HG03520 (cell line): ENCODE measurements at regions not wholly inside any gene's neighbourhood (a gene's known extent, or its start where the extent isn't known, plus 50 kb on each side); places are given as distances from the start of the nearest gene placed in this dataset.
A peak's percentile ranks its signal among the peaks of the same experiment; 100 is the strongest.

ENCODE experiments used
- ATAC-seq: cut with Tn5 transposase; IDR thresholded peaks from one replicate; pipeline ENCODE4 v1.9.1; 2021; ENCODE audit warnings: mild to moderate bottlenecking, moderate library complexity; ENCODE audit not compliant: unreplicated experiment

DNA sequence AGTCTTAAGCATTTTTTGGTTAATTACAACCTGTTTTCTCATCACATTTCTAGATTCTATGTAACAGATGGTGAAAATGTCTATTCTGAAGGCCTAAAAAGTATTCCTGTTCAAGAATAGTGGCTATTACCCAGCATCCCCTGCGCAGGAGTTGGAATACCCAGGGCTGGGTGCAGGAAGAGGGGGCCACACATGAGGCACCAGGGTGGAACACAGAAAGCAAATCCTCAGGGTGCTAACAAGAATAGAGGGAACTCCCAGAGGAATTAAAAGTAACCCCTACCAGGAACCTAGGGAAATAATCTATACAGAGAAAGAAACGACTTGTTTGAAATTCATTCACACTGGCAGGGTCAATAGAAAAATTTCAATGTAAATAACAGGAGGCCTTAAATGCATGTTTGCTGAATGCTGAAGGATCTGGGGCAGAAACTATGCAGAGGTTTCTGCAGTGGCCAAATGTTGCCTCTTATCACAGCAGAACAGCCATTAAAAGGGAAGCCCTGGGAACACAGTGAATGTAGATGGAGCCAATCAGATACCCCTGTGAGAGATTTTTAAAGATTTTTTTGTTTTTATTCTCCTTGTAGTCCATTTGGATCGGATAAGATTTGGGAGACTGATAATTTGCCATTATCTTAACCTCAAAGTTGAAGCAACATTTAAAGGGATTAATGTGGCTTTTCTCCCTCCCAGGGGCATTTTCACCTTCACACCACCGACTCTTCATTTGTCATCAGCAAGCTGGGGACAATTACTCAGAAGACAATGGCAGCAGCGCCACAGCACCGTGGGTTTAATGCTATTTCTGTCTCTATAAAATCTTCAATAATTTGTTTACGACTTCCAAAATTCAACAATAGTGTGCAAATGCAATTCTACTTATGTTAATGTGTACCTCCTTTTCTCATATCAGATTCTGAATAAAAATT is 196.0 kb upstream of the PSMD7 start:
- no peak for ATAC-seq

- ATAC-seq = no peak
These were observed 197.1 kb upstream of the PSMD7 start for GRCh38 chr16:74099530-74099929.

GRCh38 chr16:74094962-74095361 is 201.7 kb upstream of the PSMD7 start:
- ATAC-seq = no peak

DNA sequence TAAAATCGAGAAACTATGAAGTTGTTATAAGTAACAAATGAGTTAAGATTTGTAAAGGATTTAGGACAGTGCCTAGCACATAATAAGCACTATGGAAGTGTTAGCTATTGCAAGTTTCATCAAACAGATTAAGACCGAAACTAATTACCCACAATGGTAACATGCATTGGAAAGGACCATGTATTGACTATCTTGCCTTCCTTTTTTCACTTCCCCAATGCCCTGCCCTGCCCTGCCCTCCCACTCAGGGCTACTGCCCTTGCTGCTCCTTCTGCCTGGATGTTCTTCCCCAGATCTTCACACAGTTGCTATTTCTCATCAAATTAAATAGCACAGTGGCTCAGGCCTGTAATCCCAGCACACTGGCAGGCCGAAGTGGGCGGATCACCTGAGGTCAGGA is 202.1 kb upstream of the PSMD7 start:
- no peak for ATAC-seq

DNA sequence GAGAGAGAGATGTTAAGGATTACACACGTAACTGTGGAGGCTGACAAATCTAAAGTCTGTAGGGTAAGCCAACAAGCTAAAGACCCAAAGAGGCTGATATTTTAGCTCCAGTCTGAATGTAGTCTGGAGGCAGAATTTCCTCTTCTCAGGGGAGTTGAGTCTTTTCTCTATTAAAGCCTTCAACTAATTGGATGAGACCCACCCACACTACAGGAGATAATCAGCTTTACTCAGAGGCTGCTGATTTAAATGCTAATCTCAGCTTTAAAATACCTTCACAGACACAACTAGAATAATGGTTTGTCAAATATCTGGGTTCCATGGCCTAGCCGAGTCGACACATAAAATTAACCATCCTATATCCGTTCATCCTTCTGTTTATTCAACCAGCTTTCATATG is 204.3 kb upstream of the PSMD7 start:
- no peak for ATAC-seq

- ATAC-seq = no peak
These were observed 205.7 kb upstream of the PSMD7 start for GRCh38 chr16:74090871-74091270.

DNA sequence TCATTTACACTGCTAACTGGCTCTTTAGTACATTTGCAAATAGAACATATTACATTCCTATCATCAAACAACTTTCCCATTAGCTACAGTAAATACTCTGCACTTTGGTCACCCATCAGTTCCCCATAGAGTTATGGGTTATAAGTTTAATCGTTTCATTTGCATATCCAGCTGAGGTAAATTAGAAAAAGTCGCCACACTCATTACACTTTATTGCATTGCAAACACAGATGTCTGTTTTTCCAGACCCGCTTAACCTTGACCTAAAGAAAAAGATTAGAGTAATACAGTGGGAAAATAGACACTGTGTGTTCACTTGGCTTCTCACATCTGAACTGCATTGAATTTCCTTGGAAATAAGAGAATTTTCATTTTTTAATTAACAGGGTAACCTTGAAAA is 213.1 kb upstream of the PSMD7 start:
- ATAC-seq = no peak

DNA sequence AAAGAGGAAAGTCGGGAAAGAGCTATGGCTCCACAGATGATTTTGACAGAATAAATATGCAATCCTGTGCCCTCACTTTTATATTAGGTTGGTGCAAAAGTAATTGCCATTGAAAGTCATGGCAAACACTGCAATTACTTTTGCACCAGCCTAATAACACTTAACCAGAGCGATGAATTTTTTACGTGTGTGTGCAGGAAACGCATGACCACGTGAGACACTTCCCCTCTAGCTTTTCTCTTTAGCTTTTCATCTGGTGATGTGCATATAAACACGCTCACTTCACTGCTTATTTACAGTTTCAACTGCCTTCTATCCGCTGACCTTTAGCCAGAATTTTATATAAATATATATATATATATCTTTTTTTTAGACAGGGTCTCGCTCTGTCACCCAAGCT is 216.3 kb upstream of the PSMD7 start:
- ATAC-seq = no peak

- peak; percentile 73 for ATAC-seq
These were observed 217.4 kb upstream of the PSMD7 start for GRCh38 chr16:74079232-74079586.

DNA sequence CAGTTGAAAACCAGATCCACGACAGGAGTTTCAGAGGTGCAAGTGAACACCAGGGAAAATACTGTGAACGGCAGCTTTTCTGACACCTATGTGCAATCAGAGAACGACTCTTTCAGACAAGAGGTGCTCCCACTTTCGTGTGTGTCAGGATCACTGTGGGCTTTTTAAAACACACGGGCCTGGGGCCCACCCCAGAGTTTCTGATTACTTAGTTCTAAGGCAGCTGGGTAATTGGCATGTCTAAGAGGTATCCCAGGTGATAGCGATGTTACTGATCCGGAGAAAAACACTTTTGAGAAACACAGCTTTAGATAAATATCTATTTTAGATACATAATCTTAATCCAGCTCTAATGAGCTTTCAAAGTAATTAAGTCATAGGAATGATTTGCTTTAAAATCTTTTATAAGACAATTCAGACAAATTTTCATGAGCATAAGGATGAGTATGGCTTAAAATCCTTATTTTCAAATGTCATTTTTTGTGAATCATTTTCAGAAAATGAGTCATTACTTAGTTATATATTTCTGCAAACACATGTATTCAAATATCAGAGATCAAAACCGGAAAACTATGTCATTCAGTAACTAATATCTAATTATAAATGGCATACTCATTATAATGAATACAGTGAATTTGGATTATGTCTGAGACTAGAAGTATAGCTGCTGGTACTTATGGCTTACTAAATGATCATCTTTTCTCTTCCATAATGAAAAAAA is 217.9 kb upstream of the PSMD7 start:
- ATAC-seq = peak; percentile 49

DNA sequence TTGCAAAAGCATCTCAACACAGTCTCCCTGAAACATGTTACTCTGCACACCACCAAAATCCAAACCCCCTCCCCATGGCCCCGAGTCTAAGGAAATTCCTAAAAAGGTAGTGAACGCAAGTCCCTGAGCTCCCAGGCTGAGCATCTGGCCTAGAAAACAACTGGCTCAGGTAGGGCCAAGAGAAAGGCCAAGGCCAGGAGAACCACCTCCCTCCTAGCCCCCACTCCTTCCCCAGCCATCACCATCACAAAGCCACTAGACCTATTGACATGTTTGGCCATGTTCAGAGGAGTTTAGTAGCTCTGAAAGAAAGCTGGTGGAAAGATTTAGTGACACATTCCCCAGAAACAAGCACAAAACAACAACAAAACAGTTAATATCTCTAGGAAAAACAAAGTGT is 220.0 kb upstream of the PSMD7 start:
- no peak for ATAC-seq

DNA sequence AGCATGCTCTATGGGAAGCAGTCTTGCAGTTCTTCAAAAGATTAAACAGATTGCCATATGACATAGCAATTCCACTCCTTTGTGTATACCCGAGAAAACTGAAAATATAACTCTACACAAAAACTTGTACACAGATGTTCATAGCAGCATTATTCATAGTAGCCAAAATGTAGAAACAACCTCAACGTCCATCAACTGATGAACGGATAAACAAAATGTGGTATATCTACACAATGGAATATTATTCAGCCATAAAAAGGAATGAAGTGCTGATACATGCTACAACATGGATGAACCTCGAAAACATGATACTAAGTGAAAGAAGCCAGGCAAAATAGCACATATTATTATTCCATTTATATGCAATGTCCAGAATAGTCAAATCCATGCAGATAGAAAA is 221.2 kb upstream of the PSMD7 start:
- ATAC-seq = no peak

GRCh38 chr16:74073456-74073855 is 223.2 kb upstream of the PSMD7 start:
- ATAC-seq = no peak

- no peak for ATAC-seq
These were observed 224.5 kb upstream of the PSMD7 start for GRCh38 chr16:74071996-74072535.

DNA sequence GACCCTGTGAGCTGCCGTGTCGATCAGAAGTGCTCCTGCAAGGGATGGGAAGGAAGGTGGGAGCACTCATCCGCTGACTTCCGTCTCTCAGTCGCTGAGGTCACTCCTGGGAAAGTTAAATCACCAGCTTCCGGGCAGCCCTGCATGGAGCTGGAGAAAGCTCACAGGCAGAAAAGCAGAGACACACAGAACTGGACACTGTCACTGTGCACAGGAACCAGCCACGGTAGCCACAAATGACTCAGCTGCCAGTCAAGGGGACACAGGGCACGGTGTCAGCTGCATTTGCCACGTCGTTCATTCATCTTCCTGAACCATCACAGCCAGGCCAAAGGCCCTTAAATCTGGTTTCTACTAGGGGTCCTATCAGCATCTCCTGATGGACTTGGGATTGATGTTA is 226.4 kb upstream of the PSMD7 start:
- no peak for ATAC-seq

DNA sequence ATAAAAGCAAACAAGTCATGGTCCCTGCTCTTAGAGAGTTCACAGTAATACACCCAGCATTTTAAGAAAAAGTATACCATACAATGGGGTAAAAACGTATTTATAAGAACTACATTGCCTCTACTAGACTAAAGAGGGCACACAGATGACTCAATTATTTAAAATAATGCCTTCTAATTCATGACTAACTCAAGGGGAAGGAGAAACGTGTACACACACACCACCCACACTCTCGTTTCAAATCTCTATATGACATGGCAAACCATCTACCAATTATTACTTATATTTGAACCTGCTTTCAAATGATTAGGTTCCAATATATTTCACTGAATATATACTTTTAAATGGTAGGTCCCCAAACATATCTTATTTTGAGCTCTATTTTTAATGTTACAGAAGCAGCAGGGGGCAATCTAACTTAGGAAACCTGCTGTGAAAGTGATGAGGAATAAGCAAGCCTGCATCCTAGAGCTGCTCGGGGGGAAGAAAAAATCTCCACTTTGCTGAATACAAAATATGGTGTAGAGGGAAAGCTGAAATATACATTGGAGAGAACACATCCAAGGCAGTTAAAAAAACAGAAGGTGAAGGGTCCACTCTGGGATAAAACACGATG is 232.4 kb upstream of the PSMD7 start:
- no peak for ATAC-seq

GRCh38 chr16:74053826-74054225 is 242.8 kb upstream of the PSMD7 start:
- ATAC-seq = no peak

DNA sequence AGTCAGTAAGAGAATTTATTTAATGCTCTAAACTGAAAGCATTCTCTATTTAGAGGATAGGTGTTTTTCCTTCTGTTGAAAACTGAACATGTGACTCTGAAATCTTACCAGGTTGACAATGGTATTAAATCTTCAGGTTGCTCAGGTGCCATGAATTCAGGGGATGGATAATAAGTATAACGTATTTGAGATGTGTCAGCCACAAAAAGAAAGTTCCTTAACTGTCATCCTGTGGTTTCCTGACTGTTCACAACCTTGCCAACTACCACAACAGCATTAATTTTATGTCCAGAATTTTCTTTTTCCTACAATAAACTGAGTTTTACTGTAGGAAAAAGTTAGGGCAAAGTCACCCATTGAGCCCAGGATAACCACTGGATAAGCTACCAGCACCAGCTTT is 243.3 kb upstream of the PSMD7 start:
- no peak for ATAC-seq

DNA sequence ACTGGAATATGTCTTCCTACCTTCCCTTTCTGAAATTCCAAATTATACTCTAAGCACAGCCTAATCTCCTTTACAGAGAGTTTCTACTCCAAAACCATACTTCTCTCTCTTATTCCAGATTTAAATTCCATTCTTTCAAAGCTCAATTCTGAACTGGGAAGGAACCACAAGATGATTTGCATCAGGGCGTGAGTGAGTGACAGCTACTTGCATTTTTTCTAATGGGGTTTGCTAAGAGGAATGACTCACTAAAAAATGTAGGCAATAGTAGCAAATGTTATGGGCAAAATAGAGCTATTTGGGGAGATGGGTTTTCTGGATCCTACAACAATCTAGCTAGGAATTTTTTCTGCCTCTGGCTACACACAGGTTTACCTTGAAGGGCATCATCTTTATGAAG is 244.6 kb upstream of the PSMD7 start:
- no peak for ATAC-seq

DNA sequence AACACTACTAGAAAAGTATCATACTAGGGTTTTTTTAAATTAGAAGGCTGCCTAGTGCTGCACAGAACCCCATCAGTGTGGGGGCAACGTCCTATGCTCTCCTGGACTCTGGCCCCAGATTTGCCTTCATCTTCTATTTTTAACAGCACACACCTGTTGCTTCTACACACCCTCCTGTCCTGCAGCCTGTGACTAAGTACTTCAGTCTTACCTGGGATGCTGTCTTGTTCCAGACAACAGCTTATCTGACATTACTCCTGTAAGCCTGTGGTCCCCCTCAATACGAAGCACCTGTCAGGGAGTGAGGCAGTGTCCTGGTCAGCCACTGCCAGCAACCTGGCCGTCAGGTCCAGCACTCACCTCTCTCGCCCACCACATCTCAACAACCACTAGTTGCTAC is 247.6 kb upstream of the PSMD7 start:
- no peak for ATAC-seq

- no peak for ATAC-seq
These were observed 250.1 kb upstream of the PSMD7 start for GRCh38 chr16:74046524-74046923.

DNA sequence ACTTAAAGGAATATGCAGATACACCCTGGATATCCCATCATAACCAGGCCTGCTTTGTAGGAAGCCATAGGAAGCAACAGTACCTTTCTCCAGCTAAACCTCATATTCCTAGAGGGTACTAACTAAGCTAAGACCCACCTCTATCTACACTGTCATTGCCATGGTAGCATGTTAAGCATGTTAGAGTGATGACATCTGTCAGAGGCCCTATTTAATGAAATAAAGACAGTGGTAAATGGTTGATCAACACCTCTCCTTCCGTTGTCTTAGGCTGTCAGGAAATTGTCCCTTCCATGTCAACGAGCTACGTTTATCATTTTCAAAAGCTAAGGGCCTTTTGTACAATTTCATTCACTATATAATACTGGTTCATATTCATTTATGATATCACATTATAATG is 251.1 kb upstream of the PSMD7 start:
- ATAC-seq = no peak
